ENCODE measurements at regions not wholly inside any gene's neighbourhood (a gene's known extent, or its start where the extent isn't known, plus 50 kb on each side); places are given as distances from the start of the nearest gene placed in this dataset.
"Not testable (repeated sequence)": the region's sequence is repeated elsewhere in the genome, so short reads cannot be mapped to it uniquely, and the experiment has no call there.

DNA sequence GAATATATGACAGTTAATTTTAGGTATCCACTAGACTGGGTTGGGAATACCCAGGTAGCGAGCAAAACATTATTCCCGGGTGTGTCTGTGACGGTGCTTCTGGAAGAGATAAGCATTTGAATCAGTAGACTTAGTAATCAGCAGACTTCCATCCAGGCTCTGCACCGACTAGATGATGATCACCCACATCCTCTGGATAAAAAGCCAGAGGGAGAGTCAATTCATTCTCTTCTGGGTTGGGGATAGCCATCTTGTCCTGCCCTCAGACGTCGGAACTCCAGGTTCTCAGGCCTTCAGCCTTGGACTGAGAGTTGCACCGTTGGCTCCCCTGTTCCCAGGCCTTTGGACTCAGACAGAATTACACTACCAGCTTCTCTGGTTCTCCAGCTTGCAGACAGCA lies 168.0 kb downstream of the PHLDA1 start:
- DNase-seq: no peak

DNA sequence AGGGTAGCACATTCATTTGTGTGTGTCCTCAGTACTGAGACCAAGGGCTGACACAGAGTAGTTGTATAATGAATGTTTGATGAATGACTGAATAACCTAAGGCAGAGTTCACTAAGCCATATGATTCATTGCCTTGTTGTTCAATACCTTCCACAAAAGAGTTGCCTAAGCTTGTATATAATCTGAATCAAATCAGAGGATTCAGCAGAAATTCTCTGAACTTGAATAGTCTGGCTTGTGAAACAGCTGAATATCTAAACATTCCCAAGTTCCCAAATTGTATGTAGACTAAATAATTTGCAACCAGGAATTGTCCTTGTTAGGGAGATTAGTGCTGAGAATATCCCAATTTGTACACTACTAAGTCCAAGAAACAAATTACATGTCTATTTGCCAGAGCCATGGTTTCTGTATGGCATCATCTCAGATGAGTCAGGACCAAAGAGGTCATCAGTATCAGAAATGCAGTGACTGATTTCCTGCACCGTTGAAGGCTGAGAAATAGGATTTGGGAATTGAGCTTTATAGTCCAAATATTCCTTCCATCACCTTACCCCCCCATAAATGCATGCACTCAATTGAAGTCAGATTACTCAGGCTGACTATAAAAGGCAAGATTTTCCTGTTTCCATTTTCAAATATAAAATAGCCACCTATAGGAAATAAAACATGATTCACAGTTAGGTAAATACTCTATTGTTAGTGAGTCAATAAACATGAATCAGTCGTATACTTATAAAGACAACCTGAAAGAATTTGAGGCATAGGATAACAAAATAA lies 168.7 kb downstream of the PHLDA1 start:
- peak; percentile 86 for DNase-seq

DNA sequence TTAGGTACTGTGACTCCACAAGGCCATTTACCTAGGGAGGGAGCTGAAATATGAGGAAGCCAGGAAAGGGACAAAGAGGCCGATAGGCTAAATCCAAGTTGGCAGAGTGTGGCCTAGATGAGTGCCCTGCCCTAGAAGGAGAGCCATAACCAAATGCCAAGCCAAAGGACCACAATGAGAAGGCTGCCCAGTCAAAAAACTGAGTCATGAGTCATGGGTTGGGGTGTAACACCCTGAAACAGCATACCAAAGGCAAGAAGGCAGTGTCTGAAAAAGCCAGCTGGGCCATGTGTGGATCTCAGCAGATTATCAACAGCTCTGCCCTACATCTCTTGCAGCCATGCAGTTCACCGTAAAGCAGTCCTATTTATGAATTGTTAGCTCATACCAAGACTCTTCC lies 171.7 kb downstream of the PHLDA1 start:
- peak; percentile 51 for DNase-seq

DNA sequence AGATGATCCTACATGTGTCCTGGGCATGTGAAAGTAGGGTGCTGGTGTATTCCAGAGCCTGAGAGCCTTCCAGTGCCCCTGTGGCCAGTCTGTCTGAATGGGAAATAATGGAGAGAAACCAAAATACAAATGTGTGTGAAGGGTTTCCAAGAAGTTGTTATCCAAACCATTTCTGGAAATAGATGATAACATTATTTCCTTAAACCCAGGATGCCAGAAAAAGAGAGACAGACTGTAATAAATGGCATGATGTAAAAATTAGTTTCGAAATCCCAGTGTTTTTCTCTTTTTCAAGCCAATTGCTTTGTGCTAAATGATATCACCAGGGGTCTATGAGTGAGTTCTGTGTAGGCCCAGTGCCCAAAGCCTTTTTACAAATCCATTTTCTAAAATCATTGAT lies 175.3 kb downstream of the PHLDA1 start:
- no peak for DNase-seq

DNA sequence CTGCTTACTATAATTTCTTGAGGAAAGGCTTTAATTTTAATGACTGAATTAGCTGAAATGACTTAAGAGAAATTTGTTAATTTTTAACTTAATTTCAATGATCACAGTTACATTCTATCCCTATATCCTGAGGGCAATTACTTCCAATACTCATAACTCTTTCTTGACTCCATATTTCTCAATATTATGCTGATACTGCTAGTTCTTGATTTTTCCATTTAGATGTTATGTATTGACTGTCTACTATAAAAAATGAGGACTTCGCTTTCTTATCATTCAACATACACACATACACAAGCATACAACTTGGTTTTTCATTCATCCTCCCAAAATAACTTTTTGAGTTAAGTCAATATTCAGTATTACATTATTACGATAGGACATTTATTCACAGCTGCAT lies 176.2 kb downstream of the PHLDA1 start:
- DNase-seq: no peak

DNA sequence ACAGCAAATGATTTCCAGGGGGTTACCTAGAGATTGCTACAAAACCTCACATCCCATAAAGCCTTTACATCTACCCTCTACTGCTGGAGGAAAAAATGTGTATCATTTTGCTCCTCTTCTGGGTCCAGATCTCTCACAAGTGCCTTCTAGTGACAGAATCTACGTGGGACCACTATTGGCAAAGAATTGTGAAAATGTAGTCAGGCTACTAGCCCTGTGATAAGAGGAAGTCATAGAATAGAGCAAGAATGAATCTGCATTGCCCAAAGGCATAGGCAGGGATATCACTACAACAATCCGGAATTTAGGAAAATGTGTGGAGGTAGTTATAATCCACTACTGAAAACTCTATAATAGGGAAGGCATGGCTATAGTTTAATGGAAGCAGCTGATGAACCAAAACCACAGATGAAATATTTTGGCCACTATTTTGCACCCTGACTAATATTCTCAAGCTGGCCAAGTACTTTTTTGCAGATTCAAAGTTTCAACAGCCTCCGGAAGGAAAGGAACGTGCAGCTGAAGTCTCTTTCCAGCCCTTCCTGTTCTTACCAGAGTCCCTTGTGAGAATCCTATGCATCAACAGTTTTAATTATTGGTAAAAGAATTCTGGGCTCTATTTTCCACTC lies 176.8 kb downstream of the PHLDA1 start:
- no peak for DNase-seq

DNA sequence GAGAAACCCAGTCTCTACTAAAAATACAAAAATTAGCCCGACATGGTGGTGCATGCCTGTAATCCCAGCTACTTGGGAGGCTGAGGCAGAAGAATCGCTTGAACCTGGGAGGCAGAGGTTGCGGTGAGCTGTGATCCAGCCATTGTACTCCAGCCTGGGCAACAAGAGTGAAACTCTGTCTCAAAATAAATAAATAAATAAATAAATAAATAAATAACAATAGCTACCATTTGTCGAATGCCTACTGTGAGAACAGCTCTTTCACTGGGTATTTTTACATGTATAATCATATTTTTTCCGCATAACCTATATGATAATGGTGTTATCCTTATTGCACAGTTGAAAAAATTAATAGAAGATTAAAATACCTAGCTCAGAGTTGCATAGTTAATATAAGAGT lies 177.4 kb downstream of the PHLDA1 start:
- DNase-seq: not testable (repeated sequence)

DNA sequence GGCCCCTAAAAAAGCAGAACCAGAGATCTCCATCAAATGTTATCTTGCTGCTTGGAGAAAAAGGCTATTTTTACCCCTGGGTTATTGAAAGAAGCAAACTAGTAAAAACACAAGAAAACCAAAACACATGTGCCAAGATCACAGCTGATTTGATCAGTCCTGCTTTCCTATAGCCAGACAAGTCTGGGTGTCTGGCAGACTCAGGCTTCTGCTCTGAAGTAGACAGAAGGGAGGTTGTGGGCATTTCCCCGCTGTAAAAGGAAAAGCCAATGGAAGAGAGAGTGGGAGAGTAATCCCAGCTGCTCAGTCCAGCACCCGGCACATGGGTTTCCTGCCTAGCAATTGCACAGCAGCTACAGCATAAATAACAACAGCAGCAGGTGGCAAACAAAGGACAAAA lies 177.9 kb downstream of the PHLDA1 start:
- no peak for DNase-seq

DNA sequence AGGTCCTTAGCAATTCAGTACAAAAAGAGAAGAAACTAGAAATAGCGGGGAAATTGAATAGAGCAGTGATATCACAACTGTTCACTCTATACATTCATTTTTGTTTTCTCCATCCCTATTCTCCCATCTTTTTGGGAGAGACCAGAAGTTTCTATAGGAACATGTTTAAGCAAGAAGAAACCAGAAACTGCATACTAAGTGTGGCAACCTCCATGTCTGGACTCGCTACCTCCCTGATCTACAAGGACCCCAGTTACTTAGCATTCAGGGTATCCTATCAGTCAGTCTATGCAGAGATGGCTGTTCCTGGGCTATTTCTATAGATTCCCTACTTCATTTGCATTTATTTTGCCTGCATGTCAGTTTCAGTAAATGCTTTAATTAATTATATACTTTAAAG lies 178.6 kb downstream of the PHLDA1 start:
- no peak for DNase-seq

DNA sequence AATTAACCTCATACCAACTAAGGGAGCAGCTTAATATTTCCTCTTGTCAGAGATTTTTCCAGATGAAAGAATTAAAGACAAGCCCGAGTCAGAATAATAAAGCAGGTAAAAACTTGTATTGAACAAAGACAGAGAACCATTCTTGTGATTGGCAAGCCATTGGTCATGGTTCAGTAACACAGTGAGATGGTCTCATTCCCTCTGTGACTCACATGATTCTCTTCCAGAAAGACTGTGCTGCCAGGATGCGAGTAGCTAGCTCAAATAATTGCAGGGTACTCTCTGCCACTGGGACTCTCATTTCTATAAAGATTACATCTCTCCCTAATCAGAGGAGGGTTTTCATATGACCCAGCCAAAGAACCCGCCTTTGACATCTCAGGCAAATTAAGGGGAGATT lies 179.4 kb downstream of the PHLDA1 start:
- peak; percentile 31 for DNase-seq

DNA sequence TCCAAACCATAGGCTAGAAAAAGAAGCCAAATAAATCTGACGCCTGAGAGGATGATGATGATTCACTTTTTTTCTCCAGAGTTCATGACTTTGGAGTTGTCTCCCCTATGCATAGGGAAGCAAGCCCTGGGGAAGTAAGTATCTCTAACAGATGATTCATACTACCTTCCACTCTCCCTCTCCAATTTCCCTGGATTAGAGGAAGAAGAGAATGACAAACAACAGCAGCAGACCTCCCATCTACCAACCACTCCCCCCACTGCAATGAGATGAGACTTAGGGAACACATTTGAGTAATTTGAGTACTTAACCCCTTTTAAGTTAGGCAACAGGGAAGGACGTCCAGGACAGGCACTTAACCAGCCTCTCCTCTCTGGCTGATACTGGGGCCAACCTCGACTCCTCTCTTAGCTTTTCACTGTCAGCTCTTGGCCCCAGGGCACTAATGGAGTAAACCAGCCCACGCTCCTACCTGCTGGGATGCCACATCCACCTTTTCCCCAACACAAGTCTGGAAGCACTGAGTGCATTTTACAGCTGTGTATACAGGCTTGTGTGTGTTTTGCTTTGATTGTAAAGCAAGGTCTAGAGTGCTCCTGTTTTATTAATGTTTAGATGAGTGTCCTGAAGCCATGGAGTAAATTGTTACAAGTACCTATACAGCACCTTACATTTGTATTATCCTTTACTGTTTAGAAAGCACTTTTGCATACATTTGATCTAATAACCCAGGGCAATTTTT lies 180.7 kb downstream of the PHLDA1 start:
- DNase-seq: peak; percentile 95

DNA sequence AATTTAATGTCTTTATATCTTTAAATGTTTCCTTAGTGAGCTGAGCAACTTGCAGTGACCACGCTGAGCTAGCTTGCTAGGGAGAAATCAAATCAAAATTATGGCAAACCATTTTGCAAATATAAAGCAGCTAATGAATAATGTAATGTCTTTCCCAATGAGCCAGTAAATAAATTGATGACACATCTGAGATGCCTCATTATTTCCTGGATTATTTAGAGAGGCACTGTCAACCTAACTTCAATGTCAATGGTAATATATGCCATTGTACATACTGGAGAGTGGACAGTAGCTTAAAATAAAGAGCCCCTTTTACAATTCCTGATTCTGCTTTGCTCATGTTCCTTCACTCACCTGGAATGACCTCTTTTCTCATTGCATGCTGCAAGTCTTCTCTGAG lies 182.6 kb downstream of the PHLDA1 start:
- no peak for DNase-seq

DNA sequence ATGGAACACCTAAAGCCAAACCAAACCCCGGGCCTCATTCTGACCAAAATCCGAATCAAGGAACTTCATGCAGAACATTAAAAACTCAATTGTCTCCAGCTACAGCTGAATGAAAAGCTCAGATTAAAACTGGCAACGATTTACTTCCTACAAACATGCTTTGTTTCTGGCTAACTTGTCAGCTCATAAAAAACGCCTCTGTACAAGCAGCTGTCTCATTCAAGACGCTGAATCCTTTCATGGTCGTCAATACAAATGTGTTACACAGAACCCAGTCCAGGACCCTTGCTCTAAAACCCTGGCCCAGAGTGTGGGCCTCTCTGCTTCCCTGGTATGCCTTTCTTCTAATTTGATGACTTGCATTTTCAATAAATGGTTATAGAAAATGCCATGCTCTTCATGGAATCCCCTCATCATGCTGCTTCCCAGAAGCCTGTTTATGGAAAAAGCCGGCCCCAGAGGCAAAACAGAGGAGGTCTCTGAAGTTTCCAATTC lies 183.1 kb downstream of the PHLDA1 start:
- DNase-seq: no peak

DNA sequence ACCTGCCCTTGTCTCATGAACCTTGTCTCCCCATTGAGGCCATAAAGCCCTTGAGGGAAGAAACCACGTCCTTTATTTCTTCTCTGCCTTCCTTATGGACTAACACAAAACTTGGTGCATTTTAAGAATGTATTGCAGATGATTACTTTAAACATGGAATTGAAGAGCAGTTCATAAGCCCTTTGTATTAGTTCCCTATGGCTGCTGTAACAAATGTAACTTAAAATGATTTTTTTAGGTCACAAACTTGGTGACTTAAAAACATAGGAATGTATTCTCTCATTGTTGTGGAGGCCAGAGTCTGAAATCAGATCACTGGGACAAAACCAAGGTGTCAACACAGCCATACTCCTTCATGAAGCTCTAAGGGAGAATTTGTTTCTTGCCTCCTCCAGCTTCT lies 185.5 kb downstream of the PHLDA1 start:
- no peak for DNase-seq

DNA sequence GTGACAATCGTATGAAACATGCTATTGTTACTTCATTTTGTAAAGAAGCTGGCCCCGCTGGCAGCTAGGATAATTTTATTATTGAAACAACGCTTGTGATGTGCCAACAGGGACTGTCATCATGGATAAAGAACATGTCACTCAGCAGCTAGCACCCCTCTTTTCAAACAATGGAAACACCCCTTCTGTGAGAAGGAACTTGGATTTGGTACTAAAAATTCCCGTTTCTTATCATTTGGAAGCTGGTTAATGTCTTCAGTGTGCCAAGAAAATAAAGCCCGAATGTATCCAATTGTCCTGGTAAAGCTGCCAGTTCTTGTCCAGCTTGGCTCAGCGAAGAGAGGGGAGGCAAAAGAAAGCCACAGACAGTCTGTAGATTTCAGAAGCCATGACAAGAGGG lies 186.6 kb downstream of the PHLDA1 start:
- DNase-seq: no peak

DNA sequence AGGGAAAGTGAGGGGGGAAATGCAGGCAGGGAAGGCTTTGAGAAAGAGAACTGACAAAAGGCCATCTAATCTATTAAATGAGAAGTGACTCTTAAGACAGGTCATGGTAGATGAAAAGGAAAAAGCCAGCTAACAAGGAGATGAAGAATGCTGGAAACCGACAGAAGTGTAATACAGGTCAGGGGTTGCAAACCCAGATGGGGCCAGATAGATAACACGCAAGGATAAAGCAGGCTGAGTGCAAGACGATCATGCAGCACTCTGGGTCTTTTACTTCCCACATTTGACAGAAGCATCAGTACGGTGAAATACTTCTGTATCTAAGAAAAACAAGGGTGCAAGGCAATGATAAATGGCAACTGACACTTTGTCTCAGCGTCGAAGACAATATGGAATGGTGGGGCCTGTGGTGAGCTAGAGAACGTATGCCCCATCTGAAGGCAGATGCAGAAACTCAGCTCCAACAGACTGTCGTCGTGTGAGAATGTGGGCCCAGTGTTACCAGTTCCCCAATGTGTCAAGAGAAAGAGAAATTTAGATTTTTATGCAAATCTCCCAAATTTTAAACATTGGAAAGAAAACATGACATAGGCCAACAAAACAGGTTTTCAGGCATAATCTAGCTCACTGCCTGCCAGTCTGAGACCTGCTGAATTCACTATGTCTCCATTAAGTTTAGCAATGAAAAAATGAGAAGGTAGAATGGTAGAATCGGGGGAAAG lies 187.4 kb downstream of the PHLDA1 start:
- no peak for DNase-seq

DNA sequence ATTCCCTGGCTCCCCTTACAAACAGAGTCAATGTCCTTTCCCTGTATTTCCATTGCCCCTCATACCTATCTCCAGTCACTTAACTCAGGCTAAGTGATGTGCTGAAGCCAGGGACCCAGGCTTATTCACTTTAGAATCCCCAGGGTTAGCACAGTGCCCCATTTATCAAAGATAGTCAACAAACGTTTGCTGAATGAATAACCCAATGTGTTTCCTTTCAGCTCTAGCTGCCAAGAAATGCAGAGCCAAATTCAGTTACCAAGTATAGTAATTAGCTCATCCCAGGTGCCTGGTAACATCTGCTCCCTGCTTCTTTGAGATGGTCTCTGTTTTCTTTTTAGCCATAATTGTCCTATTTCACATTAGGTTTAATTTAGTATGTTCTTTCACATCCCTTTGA lies 189.5 kb downstream of the PHLDA1 start:
- no peak for DNase-seq

DNA sequence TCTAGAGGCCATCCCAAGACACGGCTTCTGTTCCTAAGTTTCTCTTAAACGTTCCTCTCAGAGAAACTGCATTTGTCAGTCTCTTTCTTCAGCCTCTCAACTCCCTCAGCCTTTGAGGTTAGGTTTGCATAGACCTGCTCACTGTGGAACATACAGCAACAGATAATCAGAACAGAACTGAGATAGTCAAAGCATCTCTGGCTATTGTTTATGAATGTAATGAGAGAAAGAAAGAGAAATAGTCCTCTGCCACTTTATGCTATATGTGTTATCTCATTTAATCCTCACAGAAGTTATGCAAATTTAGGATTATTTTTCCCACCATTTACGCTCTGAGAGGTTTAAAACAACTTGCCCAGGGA lies 190.6 kb downstream of the PHLDA1 start:
- no peak for DNase-seq

DNA sequence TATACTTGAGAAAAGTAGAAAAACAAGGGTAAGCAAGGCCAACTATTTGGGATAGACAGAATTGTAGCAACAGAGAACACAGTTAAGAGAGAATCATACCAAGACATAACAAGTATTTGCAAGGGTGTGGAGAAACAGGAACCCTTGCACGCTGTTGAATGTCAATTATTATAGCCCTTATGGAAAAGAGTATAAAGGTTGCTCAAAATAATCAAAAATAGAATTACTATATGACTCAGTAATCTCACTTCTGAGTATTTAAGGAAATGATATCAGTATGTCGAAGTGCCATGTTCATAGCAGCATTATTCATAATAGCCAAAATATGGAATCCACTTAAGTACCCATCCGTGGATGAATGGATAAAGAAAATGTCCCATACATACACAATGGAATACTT lies 193.3 kb downstream of the PHLDA1 start:
- no peak for DNase-seq

DNA sequence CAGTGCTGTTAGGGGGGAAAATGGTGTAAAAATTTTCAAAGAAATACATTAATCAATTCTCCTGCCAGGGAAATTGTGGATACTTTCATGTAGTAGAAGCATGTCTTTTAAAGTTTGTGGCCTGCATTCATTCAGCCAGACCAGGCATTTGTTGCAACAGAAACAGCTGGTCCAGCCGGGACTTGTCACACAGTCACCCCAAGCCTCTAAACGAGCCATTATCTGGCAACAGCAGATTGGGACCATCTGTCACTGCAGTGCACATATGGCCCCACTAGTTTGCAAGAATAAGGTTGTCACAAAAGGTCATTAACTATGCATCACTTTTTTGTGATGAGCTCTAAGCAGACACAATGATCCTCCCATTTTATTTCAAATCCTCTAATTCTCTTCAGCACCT lies 193.9 kb downstream of the PHLDA1 start:
- DNase-seq: no peak

DNA sequence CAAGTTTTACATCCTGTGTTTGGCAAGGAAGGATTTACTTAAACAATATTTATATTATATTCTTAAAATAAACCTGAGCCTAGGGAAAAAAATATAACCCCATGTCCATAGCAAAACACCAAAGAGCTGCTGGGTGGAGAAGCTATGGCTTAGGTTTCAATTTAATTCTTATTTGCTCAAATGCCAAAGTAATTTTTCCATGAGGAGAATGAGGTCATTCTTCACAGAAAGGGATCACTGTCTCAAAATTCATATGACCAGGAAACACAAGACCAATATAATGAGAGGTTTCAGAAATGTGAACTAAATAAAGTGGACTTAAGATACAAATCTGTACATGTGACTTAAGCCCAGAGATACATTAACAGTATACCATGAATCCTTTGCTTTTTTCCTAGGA lies 195.0 kb downstream of the PHLDA1 start:
- no peak for DNase-seq

DNA sequence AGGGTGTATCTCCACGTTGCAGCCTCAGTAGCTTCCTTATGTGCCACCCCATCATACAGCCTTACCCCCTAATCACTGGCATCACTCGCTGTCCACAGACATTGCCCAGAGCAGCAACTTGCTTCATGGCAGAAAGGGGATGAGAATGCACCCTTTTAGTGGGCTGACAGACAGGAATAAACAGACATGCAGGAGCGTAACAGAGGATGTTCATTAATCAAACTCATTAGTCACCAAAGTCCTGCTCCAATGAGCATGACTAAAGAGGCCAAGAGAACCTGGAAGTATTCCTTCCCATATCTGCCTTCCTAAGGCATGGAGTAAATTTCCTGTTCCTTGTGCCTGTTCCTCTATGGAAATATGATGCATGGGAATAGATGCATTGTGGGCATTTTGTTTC lies 197.0 kb downstream of the PHLDA1 start:
- DNase-seq: no peak

DNA sequence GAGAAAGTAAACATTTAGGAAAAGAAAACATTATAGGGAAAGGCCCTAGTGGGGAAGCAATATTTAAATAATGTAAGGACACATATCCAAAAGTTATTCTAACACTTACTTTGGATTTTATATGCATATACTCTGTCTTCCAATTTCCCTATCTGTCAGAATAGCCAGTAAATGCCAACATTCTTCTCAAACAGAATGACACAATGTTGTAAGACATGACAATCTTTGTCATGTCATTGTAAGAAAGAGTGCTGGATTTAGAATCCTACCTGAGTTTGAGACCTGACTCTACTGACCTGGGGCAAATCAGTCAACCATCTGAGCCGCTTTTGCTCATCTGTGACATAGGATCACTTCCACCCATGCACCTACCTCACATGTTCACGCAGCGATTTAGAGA lies 198.3 kb downstream of the PHLDA1 start:
- no peak for DNase-seq
